DND-41 (cell line): ENCODE measurements at regions not wholly inside any gene's neighbourhood (a gene's known extent, or its start where the extent isn't known, plus 50 kb on each side); places are given as distances from the start of the nearest gene placed in this dataset.

ENCODE experiments used
- ATAC-seq: fragments of 200-7000 bp; cut with Tn5 transposase; 3 replicates; pipeline ENCODE4 v1.9.1; 2021; ENCODE audit warnings: low read depth; ENCODE audit not compliant: insufficient read depth
- DNase-seq: peaks from one replicate; pipeline ENCODE4 v3.0.0-alpha.2; 2020
- H2AFZ ChIP-seq: 2 replicates; pipeline ENCODE4 v1.6.0; 2012; ENCODE audit warnings: low read depth, low read length
- H3K27ac ChIP-seq: 2 replicates; pipeline ENCODE4 v1.5.1; 2012; ENCODE audit warnings: low read length, inconsistent platforms
- H3K27me3 ChIP-seq: fragments of 200-600 bp; sonication (generic); 2 replicates; pipeline ENCODE4 v1.6.0; 2012; ENCODE audit warnings: low read length, mild to moderate bottlenecking, inconsistent platforms; ENCODE audit not compliant: insufficient read depth, poor library complexity
- H3K36me3 ChIP-seq: 2 replicates; pipeline ENCODE4 v1.5.1; 2012; ENCODE audit warnings: low read length, inconsistent platforms; ENCODE audit not compliant: insufficient read depth
- H3K4me1 ChIP-seq: 2 replicates; pipeline ENCODE4 v1.5.1; 2012; ENCODE audit warnings: mild to moderate bottlenecking, low read length; ENCODE audit not compliant: insufficient read depth
- H3K4me2 ChIP-seq: 2 replicates; pipeline ENCODE4 v1.6.0; 2012; ENCODE audit warnings: mild to moderate bottlenecking, moderate library complexity, low read length, inconsistent platforms; ENCODE audit not compliant: insufficient read depth
- H3K4me3 ChIP-seq, 2 experiments: fragments of 200-600 bp in 1 of 2; shearing (Covaris generic) in 1 of 2; 2 replicates each; pipeline ENCODE4 v1.5.1; 2012 to 2016; ENCODE audit warnings: inconsistent platforms in 2 of 2, low read length in 2 of 2, mild to moderate bottlenecking in 2 of 2, low read depth in 1 of 2, moderate library complexity in 1 of 2
- H3K79me2 ChIP-seq: 2 replicates; pipeline ENCODE4 v1.6.0; 2012; ENCODE audit warnings: low read length, inconsistent platforms; ENCODE audit not compliant: insufficient read depth
- H3K9ac ChIP-seq: 2 replicates; pipeline ENCODE4 v1.6.0; 2012; ENCODE audit warnings: low read depth, mild to moderate bottlenecking, inconsistent platforms, low read length, moderate library complexity
- H3K9me3 ChIP-seq: 2 replicates; pipeline ENCODE4 v1.5.1; 2012; ENCODE audit warnings: low read length, moderate library complexity, mild to moderate bottlenecking, inconsistent platforms; ENCODE audit not compliant: insufficient read depth, severe bottlenecking
- H4K20me1 ChIP-seq: 2 replicates; pipeline ENCODE4 v1.6.0; 2012; ENCODE audit warnings: low read length; ENCODE audit not compliant: insufficient read depth
- EZH2 ChIP-seq: IDR thresholded peaks from 3 replicates; pipeline ENCODE4 v1.6.1; 2012; ENCODE audit warnings: borderline replicate concordance, low read depth, mild to moderate bottlenecking, moderate library complexity, low read length, inconsistent platforms; ENCODE audit not compliant: severe bottlenecking
- TF ChIP-seq, protein P1 (sequence below): IDR thresholded peaks from 2 replicates; pipeline ENCODE4 v1.5.1; 2012; ENCODE audit warnings: borderline replicate concordance, low read length, moderate library complexity, mild to moderate bottlenecking; ENCODE audit not compliant: poor library complexity, severe bottlenecking; ENCODE audit errors: extremely low read depth

DNA sequence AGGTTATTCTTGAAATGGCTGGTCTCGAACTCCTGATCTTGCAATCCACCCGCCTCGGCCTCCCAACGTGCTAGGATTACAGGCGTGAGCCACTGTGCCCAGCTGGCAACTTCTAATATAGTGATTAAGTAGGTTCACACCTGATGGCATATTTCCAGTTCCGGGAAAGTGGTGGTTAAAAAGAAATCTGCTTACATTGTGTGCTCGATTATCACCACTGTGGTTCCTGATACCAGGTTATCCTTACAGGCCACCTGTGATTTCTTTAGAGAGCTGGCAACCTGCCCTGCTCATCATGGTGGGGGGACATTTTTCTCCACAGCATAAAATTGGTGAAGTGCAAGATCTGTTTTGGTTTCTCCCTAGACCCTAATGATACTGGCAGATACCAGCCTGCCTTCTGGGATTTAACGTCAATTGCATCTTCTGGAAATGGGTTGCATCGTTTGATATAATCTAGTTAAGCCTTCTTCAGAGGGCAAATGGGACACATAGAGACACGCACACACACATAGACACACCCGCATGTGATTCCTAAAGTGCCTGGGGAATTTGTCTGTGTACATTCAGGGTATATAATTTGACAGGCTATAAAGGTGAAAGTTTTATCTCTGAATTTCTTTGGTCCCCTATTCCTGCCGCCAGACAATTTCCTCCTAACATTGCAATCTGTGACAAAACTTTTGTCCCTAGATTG, 49.7 kb upstream of the CITED2 start:
- TF ChIP-seq EZH2 = no peak
- TF ChIP-seq, protein P1, sequence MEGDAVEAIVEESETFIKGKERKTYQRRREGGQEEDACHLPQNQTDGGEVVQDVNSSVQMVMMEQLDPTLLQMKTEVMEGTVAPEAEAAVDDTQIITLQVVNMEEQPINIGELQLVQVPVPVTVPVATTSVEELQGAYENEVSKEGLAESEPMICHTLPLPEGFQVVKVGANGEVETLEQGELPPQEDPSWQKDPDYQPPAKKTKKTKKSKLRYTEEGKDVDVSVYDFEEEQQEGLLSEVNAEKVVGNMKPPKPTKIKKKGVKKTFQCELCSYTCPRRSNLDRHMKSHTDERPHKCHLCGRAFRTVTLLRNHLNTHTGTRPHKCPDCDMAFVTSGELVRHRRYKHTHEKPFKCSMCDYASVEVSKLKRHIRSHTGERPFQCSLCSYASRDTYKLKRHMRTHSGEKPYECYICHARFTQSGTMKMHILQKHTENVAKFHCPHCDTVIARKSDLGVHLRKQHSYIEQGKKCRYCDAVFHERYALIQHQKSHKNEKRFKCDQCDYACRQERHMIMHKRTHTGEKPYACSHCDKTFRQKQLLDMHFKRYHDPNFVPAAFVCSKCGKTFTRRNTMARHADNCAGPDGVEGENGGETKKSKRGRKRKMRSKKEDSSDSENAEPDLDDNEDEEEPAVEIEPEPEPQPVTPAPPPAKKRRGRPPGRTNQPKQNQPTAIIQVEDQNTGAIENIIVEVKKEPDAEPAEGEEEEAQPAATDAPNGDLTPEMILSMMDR = no peak
- Histone ChIP-seq H3K4me3 (no peak overlapping the region), H2AFZ (no peak overlapping the region), H3K79me2 (no peaks in the 10 kb centered on the region), H3K9me3 (no peaks in the 10 kb centered on the region), H3K4me1 (no peaks in the 10 kb centered on the region), H3K9ac (no peak overlapping the region), H4K20me1 (no peaks in the 10 kb centered on the region), H3K36me3 (no peaks in the 10 kb centered on the region), H3K27ac (no peak overlapping the region), H3K4me2 (no peak overlapping the region), H3K27me3 (peaks cover 4% of the 10 kb centered on the region)
- no peak for DNase-seq
- no peak for ATAC-seq
